ENCODE measurements at regions not wholly inside any gene's neighbourhood (a gene's known extent, or its start where the extent isn't known, plus 50 kb on each side); places are given as distances from the start of the nearest gene placed in this dataset.

DNA sequence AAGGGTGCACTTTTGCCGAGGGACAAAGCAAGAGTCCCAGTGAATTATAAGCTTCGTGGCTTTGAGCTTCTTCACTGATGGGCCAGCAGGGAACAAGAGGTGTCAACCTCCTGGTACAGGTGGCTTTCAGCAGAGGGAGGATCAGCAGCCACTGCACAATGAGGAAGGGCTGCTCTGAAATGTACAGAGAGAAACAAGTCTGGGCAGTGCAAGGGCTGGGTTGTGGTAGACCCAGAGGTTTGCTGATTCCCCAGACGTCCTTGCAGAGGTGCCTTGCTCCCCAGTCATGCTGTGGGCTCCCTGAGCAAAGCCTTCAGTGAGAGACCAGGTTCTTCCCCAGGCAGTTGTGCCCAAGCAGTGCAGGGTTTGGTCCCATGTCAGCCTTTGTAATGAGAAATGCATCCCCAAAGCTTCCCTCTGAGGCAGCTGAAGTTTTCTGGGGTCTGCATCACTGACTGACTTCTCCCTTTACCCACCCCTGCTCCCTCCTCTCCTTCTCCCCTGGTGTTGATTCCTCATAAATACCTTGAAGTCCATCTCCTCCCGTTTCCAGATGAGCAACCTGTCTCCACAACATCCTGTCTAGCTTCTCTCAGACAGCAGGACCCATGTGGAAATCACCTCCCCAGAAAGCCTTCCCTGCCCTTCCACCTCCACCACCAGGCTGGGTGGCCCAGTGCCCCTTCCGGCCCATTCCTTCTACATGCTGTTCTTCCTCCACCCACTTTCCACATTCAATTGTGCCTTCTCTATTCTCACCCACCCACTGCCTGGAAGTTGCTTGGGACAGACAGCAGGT lies 599.6 kb upstream of the ADAMTS16 start:
- 51 to 57% methylated on average over 5 of the region's 5 CpGs for WGBS, 2 donors
- no peak overlapping the region for H3K4me3 ChIP-seq (ENCODE audit: low read depth, poor library complexity, severe bottlenecking)
- no peak for DNase-seq (ENCODE audit: low spot score in 2 of 2)
- intact Hi-C loops (cut with DNase I; ENCODE audit: low total_unique reads): no loop called here
- TF ChIP-seq, protein P1, sequence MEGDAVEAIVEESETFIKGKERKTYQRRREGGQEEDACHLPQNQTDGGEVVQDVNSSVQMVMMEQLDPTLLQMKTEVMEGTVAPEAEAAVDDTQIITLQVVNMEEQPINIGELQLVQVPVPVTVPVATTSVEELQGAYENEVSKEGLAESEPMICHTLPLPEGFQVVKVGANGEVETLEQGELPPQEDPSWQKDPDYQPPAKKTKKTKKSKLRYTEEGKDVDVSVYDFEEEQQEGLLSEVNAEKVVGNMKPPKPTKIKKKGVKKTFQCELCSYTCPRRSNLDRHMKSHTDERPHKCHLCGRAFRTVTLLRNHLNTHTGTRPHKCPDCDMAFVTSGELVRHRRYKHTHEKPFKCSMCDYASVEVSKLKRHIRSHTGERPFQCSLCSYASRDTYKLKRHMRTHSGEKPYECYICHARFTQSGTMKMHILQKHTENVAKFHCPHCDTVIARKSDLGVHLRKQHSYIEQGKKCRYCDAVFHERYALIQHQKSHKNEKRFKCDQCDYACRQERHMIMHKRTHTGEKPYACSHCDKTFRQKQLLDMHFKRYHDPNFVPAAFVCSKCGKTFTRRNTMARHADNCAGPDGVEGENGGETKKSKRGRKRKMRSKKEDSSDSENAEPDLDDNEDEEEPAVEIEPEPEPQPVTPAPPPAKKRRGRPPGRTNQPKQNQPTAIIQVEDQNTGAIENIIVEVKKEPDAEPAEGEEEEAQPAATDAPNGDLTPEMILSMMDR (IDR thresholded peaks at IDR 0.05): no peak
- no peak for TF ChIP-seq POLR2A (IDR thresholded peaks at IDR 0.05)

DNA sequence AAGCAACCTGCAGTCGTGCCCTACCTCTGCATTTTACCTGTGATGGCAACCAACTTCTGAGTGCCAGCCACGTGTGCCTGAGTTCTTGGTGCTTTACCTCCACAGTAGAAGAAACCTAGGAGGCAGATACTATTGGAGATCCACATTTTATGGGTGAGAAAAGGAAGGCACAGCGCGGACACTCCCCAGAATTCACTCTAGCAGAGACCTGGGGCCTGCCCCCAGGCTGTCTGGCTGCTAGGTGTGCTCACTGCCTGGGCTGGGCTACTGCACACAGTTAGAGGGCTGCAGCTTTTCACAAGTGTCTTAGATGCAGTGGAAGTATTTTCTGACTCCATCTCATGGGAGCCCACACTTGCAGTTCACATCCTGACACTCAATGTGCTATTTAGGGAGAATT lies 598.8 kb upstream of the ADAMTS16 start:
- intact Hi-C loops (cut with DNase I; ENCODE audit: low total_unique reads): no loop called here
- WGBS, 2 donors: 70 to 71% methylated on average over 4 of the region's 4 CpGs
- H3K4me3 ChIP-seq (ENCODE audit: low read depth, poor library complexity, severe bottlenecking): no peak overlapping the region
- TF ChIP-seq, protein P1 (IDR thresholded peaks at IDR 0.05): no peak
- no peak for TF ChIP-seq POLR2A (IDR thresholded peaks at IDR 0.05)
- DNase-seq (ENCODE audit: low spot score in 2 of 2): no peak

GRCh38 chr5:4542145-4542778 lies 597.9 kb upstream of the ADAMTS16 start:
- TF ChIP-seq, protein P1 (IDR thresholded peaks at IDR 0.05): no peak
- TF ChIP-seq POLR2A (IDR thresholded peaks at IDR 0.05): no peak
- H3K4me3 ChIP-seq (ENCODE audit: low read depth, poor library complexity, severe bottlenecking): no peak overlapping the region
- no peak for DNase-seq (ENCODE audit: low spot score in 2 of 2)
- WGBS, 2 donors: 41 to 44% methylated on average over 12 of the region's 12 CpGs
- intact Hi-C loops (cut with DNase I; ENCODE audit: low total_unique reads): no loop called here

DNA sequence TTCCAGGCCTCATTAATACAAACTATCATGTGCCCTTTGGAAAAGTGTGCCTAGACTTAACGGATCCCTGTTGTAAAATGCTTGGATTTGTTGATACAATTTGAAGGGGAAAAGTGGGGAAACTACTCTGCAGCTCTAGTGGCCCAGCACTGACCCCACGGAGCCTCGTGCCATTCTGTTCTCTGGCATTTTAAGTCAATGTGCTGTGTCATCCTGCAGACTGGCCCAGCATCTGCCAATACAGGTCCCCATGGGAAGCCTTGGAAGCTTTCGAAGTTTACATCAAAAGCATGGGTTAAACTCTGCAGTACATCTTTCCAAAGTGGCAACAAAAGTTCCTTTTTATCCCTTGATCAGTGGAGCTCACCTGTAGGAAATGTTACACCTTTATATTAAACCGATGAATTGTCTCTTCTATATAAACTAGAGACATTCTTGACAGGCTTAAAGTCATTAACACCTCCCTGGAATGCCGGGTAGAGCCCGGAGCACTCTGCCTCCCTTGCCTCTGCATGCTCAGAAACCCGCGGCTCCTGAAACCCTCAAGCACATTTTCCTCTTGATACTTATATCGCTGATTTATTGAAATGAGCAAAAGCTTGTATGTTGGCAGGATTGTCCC lies 596.0 kb upstream of the ADAMTS16 start:
- WGBS, 2 donors: 35 to 41% methylated on average over 10 of the region's 10 CpGs
- intact Hi-C loops (cut with DNase I; ENCODE audit: low total_unique reads): no loop called here
- DNase-seq (ENCODE audit: low spot score in 2 of 2): no peak
- TF ChIP-seq, protein P1 (IDR thresholded peaks at IDR 0.05): no peak
- no peak for TF ChIP-seq POLR2A (IDR thresholded peaks at IDR 0.05)
- H3K4me3 ChIP-seq (ENCODE audit: low read depth, poor library complexity, severe bottlenecking): no peak overlapping the region

GRCh38 chr5:4547547-4547946 lies 592.6 kb upstream of the ADAMTS16 start:
- WGBS, 2 donors: 93 to 96% methylated on average over 6 of the region's 6 CpGs
- H3K4me3 ChIP-seq (ENCODE audit: low read depth, poor library complexity, severe bottlenecking): no peak overlapping the region
- no peak for TF ChIP-seq POLR2A (IDR thresholded peaks at IDR 0.05)
- TF ChIP-seq, protein P1 (IDR thresholded peaks at IDR 0.05): no peak
- intact Hi-C loops (cut with DNase I; ENCODE audit: low total_unique reads): no loop called here
- DNase-seq (ENCODE audit: low spot score in 2 of 2): no peak
